Testis (tissue), 2 donors: ENCODE measurements at regions not wholly inside any gene's neighbourhood (a gene's known extent, or its start where the extent isn't known, plus 50 kb on each side); places are given as distances from the start of the nearest gene placed in this dataset.

Experiments
- DNase-seq: peaks from one replicate; pipeline ENCODE4 v3.0.0-alpha.2; 2019
- H3K27ac ChIP-seq, 2 donors: fragments of 200-600 bp; sonication (generic); one replicate each; pipeline ENCODE4 v1.5.1; 2019
- H3K27me3 ChIP-seq: fragments of 200-600 bp; sonication (generic); one replicate; pipeline ENCODE4 v1.5.1; 2019
- H3K36me3 ChIP-seq: fragments of 200-600 bp; sonication (generic); one replicate; pipeline ENCODE4 v1.5.1; 2017; ENCODE audit warnings: low read depth; ENCODE audit errors: missing control alignments
- H3K4me1 ChIP-seq: fragments of 200-600 bp; sonication (generic); one replicate; pipeline ENCODE4 v1.5.1; 2019
- H3K4me3 ChIP-seq, 2 donors: fragments of 200-600 bp; sonication (generic); one replicate each; pipeline ENCODE4 v1.5.1; 2017 to 2019
- H3K9me3 ChIP-seq: fragments of 200-600 bp; sonication (generic); one replicate; pipeline ENCODE4 v1.5.1; 2017
- CTCF ChIP-seq, 3 experiments: fragments of 450-650 bp in 2 of 3; fragments of 200-600 bp in 1 of 3; sonication (generic) in 1 of 3; IDR thresholded peaks; one replicate each; pipeline ENCODE4 v1.5.1; 2016 to 2019; ENCODE audit warnings: antibody characterized with exemption in 3 of 3, mild to moderate bottlenecking in 2 of 3, moderate library complexity in 1 of 3
- POLR2A ChIP-seq: fragments of 450-650 bp; IDR thresholded peaks from one replicate; pipeline ENCODE4 v1.6.1; 2017; ENCODE audit warnings: antibody characterized with exemption, mild to moderate bottlenecking, moderate library complexity
- WGBS, 2 donors: methylation state at CpG; one replicate each; pipeline ENCODE4 v1.1.5; 2018; 5-methylcytosine and 5-hydroxymethylcytosine counted together
- intact Hi-C: fragments of 100-400 bp; cut with DNase I; formaldehyde crosslinking; loops from one replicate; pipeline ENCODE4 v1.15.1; 2023; ENCODE audit warnings: low total_unique reads

DNA sequence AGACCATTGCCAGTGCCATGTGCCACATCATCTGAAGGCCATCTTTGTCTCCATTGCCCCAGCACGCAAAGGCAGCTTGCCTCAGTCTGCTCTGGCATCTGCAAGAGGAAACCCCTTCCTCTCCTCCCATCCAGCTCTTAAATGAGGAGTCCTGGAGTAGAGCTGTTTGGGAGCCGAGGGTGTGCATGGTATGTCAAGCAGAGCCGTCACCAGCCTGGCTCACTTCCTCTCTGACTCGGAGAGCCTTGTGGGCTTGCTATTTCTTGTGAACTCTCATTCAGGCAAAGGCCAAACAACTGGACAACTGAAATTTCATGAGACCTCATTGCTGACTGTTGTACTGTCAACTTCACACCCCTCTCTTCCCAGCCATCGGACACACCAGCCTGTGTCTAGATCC lies 143.9 kb downstream of the SIPA1L2 start:
- no peaks in the 10 kb centered on the region for H3K27me3 ChIP-seq
- WGBS, 2 donors: 89 to 96% methylated on average over 5 of the region's 5 CpGs
- H3K4me1 ChIP-seq: no peaks in the 10 kb centered on the region
- intact Hi-C loops: no loop called here
- no peaks in the 10 kb centered on the region for H3K36me3 ChIP-seq
- H3K27ac ChIP-seq: no peak overlapping the region
- TF ChIP-seq POLR2A: no peak
- DNase-seq: no peak
- H3K9me3 ChIP-seq: no peaks in the 10 kb centered on the region
- H3K4me3 ChIP-seq: no peak overlapping the region

- TF ChIP-seq CTCF (IDR thresholded peaks at IDR 0.05): no peak
- no peak for TF ChIP-seq POLR2A
- Histone ChIP-seq H3K36me3 (no peaks in the 10 kb centered on the region), H3K9me3 (no peaks in the 10 kb centered on the region), H3K4me1 (no peaks in the 10 kb centered on the region), H3K4me3 (no peak overlapping the region), H3K27ac (no peak overlapping the region), H3K27me3 (no peaks in the 10 kb centered on the region)
- WGBS, 2 donors: 65 to 80% methylated on average over 3 of the region's 3 CpGs
- no peak for DNase-seq
- intact Hi-C loops: no loop called here
These were observed 145.1 kb downstream of the SIPA1L2 start for GRCh38 chr1:232484856-232485255.

DNA sequence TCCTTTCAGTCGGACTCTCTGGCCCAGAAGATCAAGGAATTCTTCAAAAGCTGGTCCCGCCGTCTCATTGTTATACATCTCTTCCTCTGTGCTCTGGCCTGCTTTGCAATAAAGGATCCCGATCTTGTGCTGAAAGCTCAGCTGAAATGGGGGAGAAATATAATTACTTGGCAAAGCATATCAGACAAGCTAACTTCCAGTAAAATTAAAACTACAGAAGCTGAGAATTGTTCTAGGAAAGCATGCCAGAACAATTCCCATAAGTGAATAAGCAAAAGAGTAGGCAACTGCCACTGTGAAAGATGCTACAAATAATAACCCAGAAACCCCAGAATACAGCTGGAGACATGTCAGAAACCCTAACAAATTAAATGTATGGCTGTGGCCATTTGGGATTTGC lies 146.1 kb downstream of the SIPA1L2 start:
- no peaks in the 10 kb centered on the region for H3K36me3 ChIP-seq
- H3K4me3 ChIP-seq: no peak overlapping the region
- intact Hi-C loops: no loop called here
- H3K27me3 ChIP-seq: no peaks in the 10 kb centered on the region
- no peak overlapping the region for H3K27ac ChIP-seq
- TF ChIP-seq CTCF (IDR thresholded peaks at IDR 0.05): no peak
- no peak for TF ChIP-seq POLR2A
- 69 to 89% methylated on average over 4 of the region's 4 CpGs for WGBS, 2 donors
- no peaks in the 10 kb centered on the region for H3K4me1 ChIP-seq
- no peaks in the 10 kb centered on the region for H3K9me3 ChIP-seq
- no peak for DNase-seq

DNA sequence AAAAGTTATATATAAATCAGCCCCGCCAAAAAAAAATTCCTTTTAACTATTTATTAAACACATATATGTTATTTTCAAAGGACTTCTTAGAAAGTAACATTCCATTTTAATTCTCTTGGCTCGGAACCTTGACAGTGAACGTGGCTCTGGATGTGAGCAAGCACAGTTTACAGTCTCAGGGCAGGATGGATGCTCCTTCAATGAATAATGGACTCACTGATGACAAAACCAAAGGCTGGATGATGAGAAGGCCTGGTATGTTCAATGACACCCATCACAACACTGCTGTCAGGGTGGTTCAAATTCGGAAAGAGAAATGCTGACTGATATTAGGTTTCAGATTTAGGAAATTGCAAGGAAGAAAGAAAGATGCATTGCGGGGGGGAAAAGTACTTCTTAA lies 148.8 kb downstream of the SIPA1L2 start:
- TF ChIP-seq POLR2A (no peak), CTCF (IDR thresholded peaks at IDR 0.05) (no peak)
- no peaks in the 10 kb centered on the region for H3K27me3 ChIP-seq
- H3K4me3 ChIP-seq: no peak overlapping the region
- WGBS, 2 donors: 94 to 98% methylated on average over 5 of the region's 5 CpGs
- H3K27ac ChIP-seq: no peak overlapping the region
- no peaks in the 10 kb centered on the region for H3K9me3 ChIP-seq
- no peak for DNase-seq
- H3K4me1 ChIP-seq: no peaks in the 10 kb centered on the region
- H3K36me3 ChIP-seq: no peaks in the 10 kb centered on the region
- intact Hi-C loops: no loop called here

DNA sequence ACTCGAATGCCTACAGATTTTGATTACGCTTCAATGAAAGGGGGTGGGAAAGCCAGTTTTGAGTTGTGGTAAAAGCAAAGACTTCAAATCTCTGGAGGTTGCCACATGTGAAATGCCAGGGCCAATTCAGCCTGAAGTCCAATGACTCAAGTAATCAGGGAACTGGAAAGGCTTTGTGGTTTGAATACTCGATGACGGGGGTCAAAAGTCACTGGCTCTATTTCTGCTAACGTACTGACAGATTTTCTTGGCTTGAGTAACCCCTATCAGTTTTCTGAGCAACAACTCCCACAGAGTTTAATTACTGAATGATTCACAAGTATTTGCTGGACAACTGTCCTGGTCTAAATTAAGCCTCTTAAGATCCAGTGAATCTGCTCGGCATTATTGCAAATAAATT lies 152.2 kb downstream of the SIPA1L2 start:
- intact Hi-C loops: no loop called here
- WGBS, 2 donors: 62 to 68% methylated on average over 6 of the region's 6 CpGs
- Histone ChIP-seq H3K4me1 (no peaks in the 10 kb centered on the region), H3K9me3 (no peaks in the 10 kb centered on the region), H3K36me3 (no peaks in the 10 kb centered on the region), H3K4me3 (no peak overlapping the region), H3K27ac (no peak overlapping the region), H3K27me3 (no peaks in the 10 kb centered on the region)
- no peak for DNase-seq
- TF ChIP-seq POLR2A (no peak), CTCF (IDR thresholded peaks at IDR 0.05) (no peak)
